ENCODE measurements at regions not wholly inside any gene's neighbourhood (a gene's known extent, or its start where the extent isn't known, plus 50 kb on each side); places are given as distances from the start of the nearest gene placed in this dataset.
"Not testable (repeated sequence)": the region's sequence is repeated elsewhere in the genome, so short reads cannot be mapped to it uniquely, and the experiment has no call there.

GRCh38 chr12:131293071-131294015 is 339.6 kb downstream of the ADGRD1 start:
- DNase-seq: not testable (repeated sequence)

- DNase-seq: not testable (repeated sequence)
These were observed 341.0 kb downstream of the ADGRD1 start for GRCh38 chr12:131294716-131295115.

DNA sequence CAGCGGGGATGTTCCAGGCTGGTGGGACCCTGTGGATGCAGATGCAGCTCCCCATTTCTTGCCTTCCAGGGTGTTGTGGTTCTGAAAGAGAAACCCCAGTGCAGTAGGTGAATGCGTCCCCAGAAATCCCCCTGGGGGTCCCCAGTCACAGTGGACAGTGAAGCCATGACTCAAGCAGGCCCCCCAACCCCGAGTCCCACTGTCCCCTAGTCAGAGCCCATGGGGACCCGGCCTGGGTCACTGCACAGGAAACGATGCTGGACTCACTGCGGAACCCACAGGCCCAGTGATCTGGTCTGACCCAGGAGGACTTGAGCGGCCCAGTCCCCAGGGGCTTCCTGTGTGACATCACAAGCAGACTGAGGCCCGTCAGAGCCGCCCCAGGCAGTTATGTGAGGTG is 341.4 kb downstream of the ADGRD1 start:
- DNase-seq: not testable (repeated sequence)

- not testable (repeated sequence) for DNase-seq
These were observed 341.9 kb downstream of the ADGRD1 start for GRCh38 chr12:131295559-131295958.

DNA sequence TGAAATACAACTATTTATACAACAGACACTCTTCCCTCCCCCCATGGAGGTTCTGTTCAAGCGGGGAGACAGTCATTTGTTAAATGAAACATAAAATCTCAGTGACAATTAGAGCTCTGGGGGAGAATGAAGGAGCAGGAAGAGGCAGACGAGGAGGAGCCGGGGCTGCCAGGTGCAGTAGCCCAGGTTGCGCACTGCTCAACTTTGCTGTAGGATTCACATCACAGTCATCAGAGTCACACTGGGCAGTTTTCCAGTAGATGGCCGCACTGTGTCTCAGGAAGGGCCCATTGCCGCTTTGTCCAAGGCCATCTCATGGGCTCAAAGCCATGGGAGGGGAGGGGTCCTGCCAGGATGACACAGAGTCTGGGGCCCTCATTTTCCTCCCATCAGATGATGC is 342.4 kb downstream of the ADGRD1 start:
- DNase-seq: not testable (repeated sequence)

GRCh38 chr12:131296651-131297050 is 342.9 kb downstream of the ADGRD1 start:
- not testable (repeated sequence) for DNase-seq

DNA sequence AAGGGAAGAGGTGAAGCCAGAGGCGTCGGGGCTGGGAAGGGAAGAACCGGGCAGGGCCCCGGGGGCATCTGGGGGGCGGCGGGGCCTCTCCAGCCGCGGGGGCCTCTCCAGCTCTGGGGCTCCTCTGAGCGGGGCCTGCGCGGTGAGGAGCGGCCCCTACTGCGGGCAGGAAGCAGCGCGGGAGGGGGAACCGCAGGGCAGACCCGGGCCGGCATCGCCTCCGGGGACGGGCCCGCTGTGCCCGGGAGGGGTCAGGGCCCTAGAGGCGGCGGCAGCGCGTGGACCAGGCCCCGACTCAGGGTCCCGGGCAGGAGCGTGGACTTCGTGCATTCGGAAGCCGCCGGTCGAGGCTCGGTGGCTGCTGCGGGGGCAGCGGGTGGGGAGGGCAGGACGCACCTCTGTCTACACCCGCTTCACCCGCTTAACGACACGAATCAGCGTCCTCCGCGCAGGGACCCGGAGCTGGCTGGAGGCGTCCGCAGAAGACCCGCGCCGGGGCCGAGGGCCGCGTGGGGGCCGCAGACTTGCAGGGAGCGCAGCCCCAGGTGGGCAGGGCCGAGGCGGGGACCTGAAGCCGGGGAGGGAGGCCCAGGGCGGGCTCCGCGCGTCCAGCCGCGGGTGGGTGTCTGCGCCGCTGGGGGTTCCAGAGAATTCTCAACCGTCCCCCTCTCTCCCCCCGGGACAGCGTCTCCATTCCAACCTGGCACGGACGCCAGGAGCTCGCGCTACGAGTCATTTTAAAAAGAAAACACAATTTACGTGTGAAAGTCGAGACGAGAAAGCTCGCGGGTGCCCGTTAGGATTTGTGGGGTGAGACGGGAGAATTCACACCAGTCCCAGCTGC is 345.0 kb downstream of the ADGRD1 start:
- not testable (repeated sequence) for DNase-seq

GRCh38 chr12:131299370-131299701 is 345.6 kb downstream of the ADGRD1 start:
- not testable (repeated sequence) for DNase-seq

DNA sequence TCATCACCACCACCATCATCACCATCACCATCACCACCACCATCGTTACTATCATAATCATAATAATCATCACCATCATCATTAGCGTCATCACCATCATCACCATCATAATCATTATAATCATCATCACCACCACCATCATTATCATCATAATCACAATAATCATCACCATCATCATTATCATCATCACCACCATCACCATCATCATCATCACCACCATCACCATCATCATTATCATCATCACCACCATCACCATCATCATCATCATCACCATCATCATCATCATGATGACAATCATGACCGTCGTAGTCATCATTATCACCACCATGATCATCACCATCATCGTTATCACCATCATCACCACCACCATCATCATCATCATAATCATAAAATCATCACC is 349.9 kb downstream of the ADGRD1 start:
- not testable (repeated sequence) for DNase-seq

DNA sequence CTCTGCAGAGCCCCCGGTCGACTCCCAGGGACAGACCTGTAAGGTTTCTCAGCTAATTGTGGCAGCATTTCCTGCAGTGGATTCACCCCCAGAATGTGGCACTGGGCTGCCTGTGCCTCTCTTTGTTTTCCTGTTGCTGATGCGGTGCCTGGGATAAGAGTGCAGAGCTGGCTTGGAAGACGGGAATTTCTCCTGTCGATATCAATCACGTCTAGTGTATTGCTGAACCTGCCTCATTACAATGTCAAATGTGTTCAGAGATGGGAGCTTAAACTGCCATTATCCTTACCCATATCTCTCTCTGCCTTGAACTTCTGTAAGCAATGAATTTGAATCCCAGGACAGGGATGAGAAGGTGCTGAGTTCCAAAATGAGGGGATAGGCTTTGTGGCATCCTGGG is 350.9 kb downstream of the ADGRD1 start:
- DNase-seq: not testable (repeated sequence)

DNA sequence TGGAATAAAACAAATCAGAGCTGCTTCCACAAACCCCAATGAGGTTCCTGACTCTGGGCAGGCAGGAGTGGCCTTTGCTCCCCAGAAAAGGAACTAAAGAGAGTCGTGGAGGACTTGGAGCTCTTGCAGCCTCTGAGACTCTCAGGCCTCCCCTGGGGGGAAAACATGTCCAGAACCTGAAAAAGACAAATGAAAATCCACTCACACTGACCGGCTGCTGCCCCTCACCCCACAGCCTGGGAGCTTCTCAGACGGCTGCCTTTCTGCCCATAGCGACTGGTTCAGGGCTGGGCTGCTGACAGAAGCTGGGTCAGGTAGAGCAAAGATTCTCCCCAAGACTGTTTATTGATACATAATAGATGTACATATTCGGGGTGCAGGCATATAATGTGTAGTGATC is 356.0 kb downstream of the ADGRD1 start:
- DNase-seq: no peak

DNA sequence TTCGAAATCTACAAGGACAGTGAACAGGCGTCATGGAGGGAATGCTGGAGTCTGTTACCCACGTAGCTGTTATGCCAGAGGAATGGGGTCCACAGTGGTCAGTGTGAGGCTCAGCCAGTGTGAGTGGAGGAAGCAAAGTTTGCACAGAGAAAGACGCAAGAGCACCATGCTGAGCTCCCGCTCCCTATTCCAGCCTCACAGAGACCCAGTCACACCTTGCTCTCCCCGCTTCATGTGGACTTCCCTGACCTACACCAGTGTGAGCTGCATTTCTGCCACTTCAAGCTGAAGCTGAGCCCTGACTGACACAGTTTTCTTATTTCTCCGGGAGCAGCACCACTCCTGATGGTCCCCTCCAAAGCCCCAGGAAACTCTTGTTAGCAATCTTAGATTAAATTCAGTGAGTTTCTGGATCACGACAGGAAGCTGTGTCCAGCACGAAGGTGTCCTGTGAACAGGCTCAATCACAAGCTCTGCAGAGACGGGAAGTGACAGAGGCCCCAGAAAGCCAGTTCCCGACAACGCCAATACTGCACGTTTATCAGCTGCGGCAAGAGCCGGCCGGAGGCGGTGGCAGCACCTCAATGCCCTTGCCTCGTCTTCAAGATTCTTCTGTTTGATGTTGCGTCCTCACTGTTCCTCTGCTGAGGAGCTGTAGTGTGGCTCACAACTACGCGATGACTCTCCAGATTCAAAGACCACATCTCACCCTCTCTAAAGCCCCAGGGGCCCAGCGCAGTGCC is 356.7 kb downstream of the ADGRD1 start:
- DNase-seq: not testable (repeated sequence)

DNA sequence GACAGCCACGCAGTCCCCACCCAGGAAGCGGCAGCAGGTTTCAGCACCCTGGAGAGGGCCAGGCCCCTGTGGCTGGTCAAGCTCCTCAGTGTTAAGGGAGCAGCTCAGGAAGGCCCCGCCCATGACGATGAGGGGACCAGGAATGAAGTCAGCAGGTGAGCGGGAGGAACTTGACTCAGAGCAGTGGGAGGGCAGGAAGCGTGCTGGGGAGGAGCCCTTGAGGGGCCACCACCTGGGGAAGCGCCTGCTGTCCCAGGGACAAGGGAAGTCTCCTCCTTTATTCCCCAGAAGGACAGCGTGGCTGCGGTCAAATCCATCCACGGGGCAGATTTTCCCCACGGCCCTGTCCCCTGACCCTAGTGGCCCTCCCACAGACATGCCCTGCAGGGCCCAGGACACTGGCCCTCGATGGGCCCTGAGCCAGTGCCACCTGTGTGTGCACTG is 357.6 kb downstream of the ADGRD1 start:
- not testable (repeated sequence) for DNase-seq

- no peak for DNase-seq
These were observed 358.1 kb downstream of the ADGRD1 start for GRCh38 chr12:131311764-131312163.

DNA sequence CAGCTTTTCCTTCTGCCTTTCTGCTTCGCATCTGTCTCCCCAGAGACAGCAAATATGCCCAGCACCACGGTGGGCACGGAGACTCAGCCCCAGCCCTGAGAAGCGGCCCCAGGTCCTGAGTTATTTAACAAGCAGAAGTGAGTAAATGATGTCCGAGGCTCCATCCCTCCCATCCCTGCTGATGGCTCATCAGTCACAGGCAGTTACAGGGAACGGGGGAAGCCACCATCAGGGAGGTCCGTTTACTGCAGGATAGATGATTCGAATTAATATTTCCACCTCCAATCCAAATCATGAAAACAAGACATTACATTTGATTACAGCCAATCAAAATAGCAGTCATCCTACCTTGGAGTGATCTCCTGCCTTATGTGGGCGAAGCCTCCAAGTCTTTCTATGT is 358.7 kb downstream of the ADGRD1 start:
- not testable (repeated sequence) for DNase-seq

- DNase-seq: no peak
These were observed 359.3 kb downstream of the ADGRD1 start for GRCh38 chr12:131312793-131313545.

- DNase-seq: no peak
These were observed 359.9 kb downstream of the ADGRD1 start for GRCh38 chr12:131313635-131314034.

DNA sequence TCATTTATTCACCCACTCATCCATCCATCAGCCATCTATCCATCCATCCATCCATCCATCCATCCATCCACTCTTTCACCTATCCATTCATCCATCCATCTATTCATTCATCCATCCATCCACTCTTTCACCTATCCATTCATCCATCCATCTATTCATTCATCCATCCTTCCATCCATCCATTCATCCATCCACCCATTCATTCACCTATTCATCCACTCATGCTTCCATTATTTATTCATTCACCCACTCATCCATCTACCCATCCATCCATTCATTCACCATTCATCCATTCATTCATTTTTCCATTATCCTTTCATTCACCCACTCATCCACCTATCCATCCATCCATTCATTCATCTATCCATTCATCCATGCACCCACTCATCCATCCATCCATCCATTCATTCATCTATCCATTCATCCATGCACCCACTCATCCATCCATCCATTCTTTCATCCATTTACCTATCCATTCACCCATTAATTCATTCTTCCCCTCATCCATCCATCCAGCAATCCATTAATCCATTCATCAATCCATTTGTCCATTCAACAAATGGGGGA is 360.9 kb downstream of the ADGRD1 start:
- no peak for DNase-seq

GRCh38 chr12:131315601-131316000 is 361.9 kb downstream of the ADGRD1 start:
- DNase-seq: no peak

- DNase-seq: no peak
These were observed 362.7 kb downstream of the ADGRD1 start for GRCh38 chr12:131316388-131316787.

DNA sequence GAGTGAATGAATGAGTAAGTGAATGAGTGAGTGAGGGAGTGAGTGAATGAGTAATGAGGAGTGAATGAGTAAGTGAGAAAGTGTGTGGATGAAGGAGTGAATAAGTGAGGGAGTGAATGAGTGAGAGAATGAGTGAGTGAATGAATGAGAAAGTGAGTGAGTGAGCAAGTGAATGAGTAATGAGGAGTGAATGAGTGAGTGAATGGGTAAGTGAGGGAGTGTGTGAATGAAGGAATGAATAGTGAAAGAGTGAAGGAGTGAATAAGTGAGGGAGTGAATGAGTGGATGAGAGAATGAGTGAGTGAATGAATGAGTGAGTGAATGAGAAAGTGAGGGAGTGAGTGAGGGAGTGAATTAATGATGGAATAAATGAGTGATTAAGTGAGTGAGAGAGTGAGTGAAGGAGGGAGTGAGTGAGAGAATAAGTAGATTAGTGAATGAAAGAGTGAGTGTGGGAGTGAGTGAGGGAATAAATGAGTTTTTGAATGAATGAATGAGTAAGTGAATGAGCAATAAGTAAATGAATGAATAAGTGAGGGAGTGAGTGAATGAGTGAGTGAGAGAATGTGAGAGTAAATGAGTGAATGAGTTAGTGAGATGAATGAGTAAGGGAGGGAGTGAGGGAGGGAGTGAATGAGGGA is 364.5 kb downstream of the ADGRD1 start:
- no peak for DNase-seq

All from eye (tissue), 1 donor.